ENCODE measurements at regions not wholly inside any gene's neighbourhood (a gene's known extent, or its start where the extent isn't known, plus 50 kb on each side); places are given as distances from the start of the nearest gene placed in this dataset.
"Not testable (repeated sequence)": the region's sequence is repeated elsewhere in the genome, so short reads cannot be mapped to it uniquely, and the experiment has no call there.

GRCh38 chr13:111672198-111672597 lies 351.8 kb downstream of the TEX29 start:
- not testable (repeated sequence) for DNase-seq (ENCODE audit: low spot score)

GRCh38 chr13:111678120-111678882 lies 357.9 kb downstream of the TEX29 start:
- not testable (repeated sequence) for DNase-seq (ENCODE audit: low spot score)

- DNase-seq (ENCODE audit: low spot score): not testable (repeated sequence)
Measured at GRCh38 chr13:111679645-111680044, 359.2 kb downstream of the TEX29 start.

GRCh38 chr13:111680100-111680499 lies 359.7 kb downstream of the TEX29 start:
- DNase-seq (ENCODE audit: low spot score): not testable (repeated sequence)

GRCh38 chr13:111692028-111692427 lies 371.6 kb downstream of the TEX29 start:
- not testable (repeated sequence) for DNase-seq (ENCODE audit: low spot score)

GRCh38 chr13:111696121-111696520 lies 370.8 kb upstream of the SOX1 start:
- DNase-seq (ENCODE audit: low spot score): not testable (repeated sequence)

GRCh38 chr13:111702059-111702458 lies 364.9 kb upstream of the SOX1 start:
- DNase-seq (ENCODE audit: low spot score): not testable (repeated sequence)

Measured in iPS-NIHi11 (cell line).